Neuron (in vitro differentiated cells): ENCODE measurements at regions not wholly inside any gene's neighbourhood (a gene's known extent, or its start where the extent isn't known, plus 50 kb on each side); places are given as distances from the start of the nearest gene placed in this dataset.

ENCODE experiments used
- H2AFZ ChIP-seq: one replicate; pipeline ENCODE4 v1.6.1; 2013; ENCODE audit warnings: low read depth, mild to moderate bottlenecking, inconsistent platforms, low read length, moderate library complexity
- H3K27me3 ChIP-seq: one replicate; pipeline ENCODE4 v1.6.1; 2013; ENCODE audit warnings: low read length; ENCODE audit not compliant: insufficient read depth
- H3K36me3 ChIP-seq: one replicate; pipeline ENCODE4 v1.6.1; 2013; ENCODE audit warnings: low read length; ENCODE audit not compliant: insufficient read depth
- H3K4me1 ChIP-seq: one replicate; pipeline ENCODE4 v1.6.1; 2013; ENCODE audit warnings: low read length; ENCODE audit not compliant: insufficient read depth
- H3K4me3 ChIP-seq: 2 replicates; pipeline ENCODE4 v1.5.1; 2013; ENCODE audit warnings: mild to moderate bottlenecking, low read length, moderate library complexity
- H3K9me3 ChIP-seq: one replicate; pipeline ENCODE4 v1.6.1; 2013; ENCODE audit warnings: low read length

- no peaks in the 10 kb centered on the region for H3K27me3 ChIP-seq
- H3K4me3 ChIP-seq = no peak overlapping the region
- no peaks in the 10 kb centered on the region for H3K9me3 ChIP-seq
- H2AFZ ChIP-seq = no peak overlapping the region
- H3K4me1 ChIP-seq = no peaks in the 10 kb centered on the region
- H3K36me3 ChIP-seq = no peaks in the 10 kb centered on the region
These were observed 413.8 kb upstream of the LINC00305 start for GRCh38 chr18:64562651-64563050.

GRCh38 chr18:64546451-64546850 is 397.6 kb upstream of the LINC00305 start:
- no peaks in the 10 kb centered on the region for H3K4me1 ChIP-seq
- H3K36me3 ChIP-seq = no peaks in the 10 kb centered on the region
- no peaks in the 10 kb centered on the region for H3K27me3 ChIP-seq
- H2AFZ ChIP-seq = no peak overlapping the region
- H3K9me3 ChIP-seq = no peaks in the 10 kb centered on the region
- H3K4me3 ChIP-seq = no peak overlapping the region

DNA sequence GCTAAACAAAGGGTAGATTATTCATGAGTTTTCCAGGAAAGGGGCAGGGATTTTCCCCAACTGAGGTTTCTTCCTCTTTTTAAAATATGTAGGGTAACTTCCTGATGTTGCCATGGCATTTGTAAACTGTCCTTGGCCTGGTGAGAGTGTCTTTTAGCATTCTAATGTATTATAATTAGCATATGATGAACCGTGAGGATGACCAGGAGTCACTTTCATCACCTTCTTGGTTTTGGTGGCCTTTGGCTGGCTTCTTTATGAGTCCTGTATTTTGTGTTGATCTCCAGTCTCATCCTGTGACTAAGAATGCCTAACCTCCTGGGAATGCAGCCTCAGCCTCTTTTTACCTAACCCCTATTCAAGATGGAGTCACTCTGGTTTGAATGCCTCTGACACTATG is 391.0 kb upstream of the LINC00305 start:
- no peaks in the 10 kb centered on the region for H3K36me3 ChIP-seq
- peaks cover 17% of the 10 kb centered on the region for H3K4me1 ChIP-seq
- H2AFZ ChIP-seq = peak overlapping the region; percentile 73

DNA sequence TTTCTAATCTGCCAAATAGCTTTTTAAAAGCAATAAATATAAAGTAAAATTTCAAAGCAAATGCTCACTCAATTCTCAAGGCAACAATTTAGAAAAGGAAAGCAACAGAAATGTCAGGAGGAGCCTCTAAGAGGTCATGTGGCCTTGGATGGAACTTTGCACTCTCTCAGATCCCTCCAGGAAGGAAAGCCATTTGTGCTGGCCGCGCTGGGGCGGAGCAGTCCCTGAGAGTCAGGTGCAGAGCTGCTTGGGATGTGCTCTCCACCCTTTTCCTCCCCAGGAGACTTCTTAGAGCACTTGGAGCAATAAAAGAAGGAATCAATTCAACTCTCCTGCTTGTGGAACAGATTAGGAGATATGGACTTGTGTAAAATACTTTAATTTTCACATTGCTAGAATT is 379.8 kb upstream of the LINC00305 start:
- Histone ChIP-seq H3K27me3 (no peaks in the 10 kb centered on the region), H3K4me3 (no peak overlapping the region), H2AFZ (no peak overlapping the region), H3K9me3 (no peaks in the 10 kb centered on the region), H3K36me3 (no peaks in the 10 kb centered on the region), H3K4me1 (no peaks in the 10 kb centered on the region)

More for the DNA sequence above, 391.0 kb upstream of the LINC00305 start:
- H3K9me3 ChIP-seq = no peaks in the 10 kb centered on the region
- no peaks in the 10 kb centered on the region for H3K27me3 ChIP-seq
- no peak overlapping the region for H3K4me3 ChIP-seq

DNA sequence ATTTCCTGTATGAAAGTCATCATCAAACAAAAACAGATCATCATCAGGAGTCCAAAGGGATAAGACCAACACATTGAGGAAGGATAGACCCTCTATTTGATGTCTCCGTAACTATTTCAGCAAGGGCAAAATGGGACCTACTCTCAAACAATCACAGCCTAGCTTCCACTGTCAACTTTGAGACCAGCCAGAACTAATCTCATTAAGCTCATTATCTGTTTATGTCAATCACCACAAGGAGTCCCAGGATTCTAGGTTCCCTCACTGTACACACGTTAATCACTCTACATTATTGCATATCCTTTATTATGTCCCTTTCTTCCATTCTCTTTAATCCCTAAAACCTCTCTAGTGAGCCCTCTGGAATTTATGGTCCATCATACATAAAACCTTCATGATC is 370.3 kb upstream of the LINC00305 start:
- no peak overlapping the region for H2AFZ ChIP-seq
- no peaks in the 10 kb centered on the region for H3K36me3 ChIP-seq
- no peaks in the 10 kb centered on the region for H3K4me1 ChIP-seq
- no peaks in the 10 kb centered on the region for H3K27me3 ChIP-seq
- no peaks in the 10 kb centered on the region for H3K9me3 ChIP-seq
- no peak overlapping the region for H3K4me3 ChIP-seq

DNA sequence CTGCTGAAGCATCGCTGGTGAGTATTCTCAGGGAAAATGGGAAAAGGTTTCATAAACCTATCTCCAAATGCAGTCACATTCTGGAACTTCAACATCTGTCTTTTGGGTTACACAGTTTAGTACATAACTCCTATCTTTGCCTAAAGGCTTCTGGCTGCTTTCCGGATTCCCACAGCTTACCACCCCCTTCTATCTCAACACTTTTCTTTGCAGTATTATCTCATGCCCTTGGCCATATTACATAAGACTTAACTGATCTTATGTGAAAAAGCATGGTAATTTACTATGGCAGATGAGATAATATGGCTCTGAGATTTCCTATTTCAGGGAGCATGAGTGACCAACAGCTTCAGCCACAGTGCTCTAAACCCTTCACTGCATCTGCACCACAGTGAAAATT is 369.3 kb upstream of the LINC00305 start:
- no peaks in the 10 kb centered on the region for H3K27me3 ChIP-seq
- no peak overlapping the region for H2AFZ ChIP-seq
- no peak overlapping the region for H3K4me3 ChIP-seq
- H3K36me3 ChIP-seq = no peaks in the 10 kb centered on the region
- H3K9me3 ChIP-seq = no peaks in the 10 kb centered on the region
- H3K4me1 ChIP-seq = no peaks in the 10 kb centered on the region

DNA sequence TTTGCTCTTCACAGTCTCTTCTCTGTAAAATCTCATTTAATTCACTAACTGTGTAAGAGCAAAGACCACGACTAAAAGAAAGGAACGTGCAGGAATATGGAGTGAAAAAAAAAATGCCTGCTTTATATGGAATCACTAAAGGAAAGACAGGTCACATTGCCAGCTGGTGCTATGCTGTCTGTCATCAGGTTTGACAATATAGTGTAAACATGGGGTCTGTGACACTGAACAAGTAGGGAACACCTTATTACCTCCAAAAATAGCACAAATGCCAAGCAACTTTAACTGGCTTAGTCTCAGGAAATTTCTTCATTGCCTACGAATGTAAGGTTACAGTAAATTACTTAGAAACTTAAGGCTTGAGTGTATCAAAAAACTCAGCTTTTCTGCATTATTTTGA is 364.5 kb upstream of the LINC00305 start:
- Histone ChIP-seq H3K4me1 (no peaks in the 10 kb centered on the region), H3K9me3 (no peaks in the 10 kb centered on the region), H3K4me3 (no peak overlapping the region), H3K27me3 (no peaks in the 10 kb centered on the region), H3K36me3 (no peaks in the 10 kb centered on the region), H2AFZ (no peak overlapping the region)

DNA sequence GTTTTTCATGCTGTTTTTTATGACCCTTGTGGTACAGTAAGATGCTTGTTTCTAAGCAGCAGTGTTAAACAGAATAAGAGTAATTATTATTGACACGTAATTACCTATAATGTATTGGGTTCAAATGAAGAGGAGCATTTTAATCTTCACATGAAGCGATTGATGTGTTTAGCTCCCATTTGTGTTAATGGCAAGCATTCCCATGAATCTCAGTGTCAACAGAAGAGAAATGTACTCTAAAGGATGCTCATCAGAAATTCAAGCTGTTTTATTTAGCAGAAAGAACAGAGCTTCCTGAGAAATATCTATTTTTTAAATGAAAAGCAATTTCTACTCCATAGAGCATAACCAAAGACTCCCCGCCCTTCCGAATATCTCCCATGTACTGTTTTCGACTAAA is 341.3 kb upstream of the LINC00305 start:
- no peaks in the 10 kb centered on the region for H3K27me3 ChIP-seq

GRCh38 chr18:64488698-64489097 is 339.8 kb upstream of the LINC00305 start:
- Histone ChIP-seq H3K27me3 (no peaks in the 10 kb centered on the region), H3K4me3 (no peak overlapping the region), H3K9me3 (no peaks in the 10 kb centered on the region), H2AFZ (no peak overlapping the region), H3K4me1 (no peaks in the 10 kb centered on the region), H3K36me3 (no peaks in the 10 kb centered on the region)

More for the DNA sequence above, 341.3 kb upstream of the LINC00305 start:
- no peak overlapping the region for H3K4me3 ChIP-seq
- no peaks in the 10 kb centered on the region for H3K4me1 ChIP-seq
- H3K36me3 ChIP-seq = no peaks in the 10 kb centered on the region
- H3K9me3 ChIP-seq = no peaks in the 10 kb centered on the region
- H2AFZ ChIP-seq = no peak overlapping the region

- H3K4me3 ChIP-seq = no peak overlapping the region
- H3K9me3 ChIP-seq = no peaks in the 10 kb centered on the region
- no peaks in the 10 kb centered on the region for H3K36me3 ChIP-seq
- no peaks in the 10 kb centered on the region for H3K4me1 ChIP-seq
- H3K27me3 ChIP-seq = no peaks in the 10 kb centered on the region
- no peak overlapping the region for H2AFZ ChIP-seq
These were observed 325.9 kb upstream of the LINC00305 start for GRCh38 chr18:64474773-64475172.

- no peaks in the 10 kb centered on the region for H3K4me1 ChIP-seq
- no peak overlapping the region for H3K4me3 ChIP-seq
These were observed 325.4 kb upstream of the LINC00305 start for GRCh38 chr18:64474255-64474654.

GRCh38 chr18:64449434-64449833 is 300.5 kb upstream of the LINC00305 start:
- Histone ChIP-seq H3K4me1 (no peaks in the 10 kb centered on the region), H3K9me3 (no peaks in the 10 kb centered on the region), H3K27me3 (no peaks in the 10 kb centered on the region), H3K4me3 (no peak overlapping the region), H2AFZ (no peak overlapping the region), H3K36me3 (no peaks in the 10 kb centered on the region)

More at GRCh38 chr18:64474255-64474654, 325.4 kb upstream of the LINC00305 start:
- no peaks in the 10 kb centered on the region for H3K27me3 ChIP-seq
- no peak overlapping the region for H2AFZ ChIP-seq
- no peaks in the 10 kb centered on the region for H3K36me3 ChIP-seq
- H3K9me3 ChIP-seq = no peaks in the 10 kb centered on the region

- no peak overlapping the region for H3K4me3 ChIP-seq
- H3K27me3 ChIP-seq = no peaks in the 10 kb centered on the region
- H2AFZ ChIP-seq = no peak overlapping the region
- no peaks in the 10 kb centered on the region for H3K36me3 ChIP-seq
- no peaks in the 10 kb centered on the region for H3K4me1 ChIP-seq
- H3K9me3 ChIP-seq = no peaks in the 10 kb centered on the region
These were observed 295.9 kb upstream of the LINC00305 start for GRCh38 chr18:64444819-64445218.

- Histone ChIP-seq H3K27me3 (no peaks in the 10 kb centered on the region), H3K36me3 (no peaks in the 10 kb centered on the region), H3K9me3 (no peaks in the 10 kb centered on the region), H3K4me1 (no peaks in the 10 kb centered on the region), H2AFZ (no peak overlapping the region), H3K4me3 (no peak overlapping the region)
These were observed 289.3 kb upstream of the LINC00305 start for GRCh38 chr18:64438178-64438577.
